KBM-7 (cell line): ENCODE measurements at regions not wholly inside any gene's neighbourhood (a gene's known extent, or its start where the extent isn't known, plus 50 kb on each side); places are given as distances from the start of the nearest gene placed in this dataset.
A peak's percentile ranks its signal among the peaks of the same experiment; 100 is the strongest.
"Not testable (repeated sequence)": the region's sequence is repeated elsewhere in the genome, so short reads cannot be mapped to it uniquely, and the experiment has no call there.

ENCODE experiments used
- DNase-seq: peaks from one replicate; pipeline ENCODE4 v3.0.0-alpha.2; 2015
- in situ Hi-C: fragments of 300-500 bp; cut with MboI; formaldehyde crosslinking; loops from 2 replicates; pipeline ENCODE4 v1.14.3; 2020; ENCODE audit warnings: low sequenced_read_pairs, low pct_unique_long_range_greater_than_20kb, mixed read lengths

- in situ Hi-C loops, result no loop called here
- DNase-seq, result no peak
These were observed 81.1 kb downstream of the CD200R1L start for GRCh38 chr3:112765531-112765930.

GRCh38 chr3:112763258-112763657, 83.4 kb downstream of the CD200R1L start:
- no peak for DNase-seq
- in situ Hi-C loops, result no loop called here

GRCh38 chr3:112761062-112761638, 85.5 kb downstream of the CD200R1L start:
- in situ Hi-C loops, result no loop called here
- no peak for DNase-seq

GRCh38 chr3:112759681-112760080, 87.0 kb downstream of the CD200R1L start:
- in situ Hi-C loops, result no loop called here
- DNase-seq, result no peak

GRCh38 chr3:112759210-112759609, 87.5 kb downstream of the CD200R1L start:
- DNase-seq, result no peak
- in situ Hi-C loops, result no loop called here

- no peak for DNase-seq
- in situ Hi-C loops, result no loop called here
These were observed 89.5 kb downstream of the CD200R1L start for GRCh38 chr3:112757197-112757596.

- DNase-seq, result peak; percentile 65
- in situ Hi-C loops, result no loop called here
These were observed 90.6 kb downstream of the CD200R1L start for GRCh38 chr3:112755845-112756613.

- DNase-seq, in situ Hi-C loops: not testable (repeated sequence)
These were observed 91.6 kb downstream of the CD200R1L start for GRCh38 chr3:112755046-112755445.

GRCh38 chr3:112751564-112752512, 94.8 kb downstream of the CD200R1L start:
- in situ Hi-C loops, result no loop called here
- DNase-seq, result no peak

- no peak for DNase-seq
- in situ Hi-C loops, result no loop called here
These were observed 95.6 kb downstream of the CD200R1L start for GRCh38 chr3:112751061-112751460.

- no peak for DNase-seq
- in situ Hi-C loops, result loop anchor here (25.0 kb wide), 1 partner anchor 240 kb away; the partner anchor contains the start of genes CD200R1 and GTPBP8
These were observed 99.0 kb downstream of the CD200R1L start for GRCh38 chr3:112747624-112748023.

- no peak for DNase-seq
These were observed 99.9 kb downstream of the CD200R1L start for GRCh38 chr3:112746675-112747280.

GRCh38 chr3:112745567-112746248, 101.0 kb downstream of the CD200R1L start:
- DNase-seq, result no peak
- in situ Hi-C loops, result loop anchor here (25.0 kb wide), 1 partner anchor 242 kb away; the partner anchor contains the start of genes CD200R1 and GTPBP8

More at GRCh38 chr3:112746675-112747280, 99.9 kb downstream of the CD200R1L start:
- in situ Hi-C loops, result loop anchor here (25.0 kb wide), 1 partner anchor 241 kb away; the partner anchor contains the start of genes CD200R1 and GTPBP8

- DNase-seq, result no peak
- in situ Hi-C loops, result loop anchor here (25.0 kb wide), 1 partner anchor 242 kb away; the partner anchor contains the start of genes CD200R1 and GTPBP8
These were observed 101.7 kb downstream of the CD200R1L start for GRCh38 chr3:112744825-112745566.

GRCh38 chr3:112744106-112744505, 102.6 kb downstream of the CD200R1L start:
- no peak for DNase-seq
- in situ Hi-C loops, result loop anchor here (25.0 kb wide), 1 partner anchor 243 kb away; the partner anchor contains the start of genes CD200R1 and GTPBP8

GRCh38 chr3:112742934-112743333, 102.0 kb upstream of the CCDC80 start:
- no peak for DNase-seq
- in situ Hi-C loops, result loop anchor here (25.0 kb wide), 1 partner anchor 244 kb away; the partner anchor contains the start of genes CD200R1 and GTPBP8

- in situ Hi-C loops, result loop anchor here (25.0 kb wide), 1 partner anchor 245 kb away; the partner anchor contains the start of genes CD200R1 and GTPBP8
- DNase-seq, result no peak
These were observed 101.0 kb upstream of the CCDC80 start for GRCh38 chr3:112741983-112742382.
